ENCODE measurements at regions not wholly inside any gene's neighbourhood (a gene's known extent, or its start where the extent isn't known, plus 50 kb on each side); places are given as distances from the start of the nearest gene placed in this dataset.

DNA sequence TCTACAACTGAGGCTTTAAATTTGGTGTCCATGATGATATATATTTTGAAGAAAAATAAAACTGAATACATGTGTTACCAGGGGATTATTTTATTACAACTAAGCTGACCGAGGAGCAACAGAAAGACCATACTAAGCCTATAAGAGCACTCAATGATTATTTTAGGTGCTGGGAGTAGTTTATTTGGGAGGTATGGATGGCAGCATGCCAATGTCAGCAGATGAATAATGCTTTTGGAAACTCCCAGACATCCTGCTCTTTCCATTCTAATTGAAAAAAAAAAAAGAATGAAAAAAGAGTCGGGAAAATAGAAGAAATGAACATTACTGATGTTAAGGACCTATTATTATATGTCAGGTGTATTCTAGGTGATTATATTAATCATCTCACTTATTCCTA is 441.2 kb downstream of the BTG1 start:
- TF ChIP-seq, protein P1, sequence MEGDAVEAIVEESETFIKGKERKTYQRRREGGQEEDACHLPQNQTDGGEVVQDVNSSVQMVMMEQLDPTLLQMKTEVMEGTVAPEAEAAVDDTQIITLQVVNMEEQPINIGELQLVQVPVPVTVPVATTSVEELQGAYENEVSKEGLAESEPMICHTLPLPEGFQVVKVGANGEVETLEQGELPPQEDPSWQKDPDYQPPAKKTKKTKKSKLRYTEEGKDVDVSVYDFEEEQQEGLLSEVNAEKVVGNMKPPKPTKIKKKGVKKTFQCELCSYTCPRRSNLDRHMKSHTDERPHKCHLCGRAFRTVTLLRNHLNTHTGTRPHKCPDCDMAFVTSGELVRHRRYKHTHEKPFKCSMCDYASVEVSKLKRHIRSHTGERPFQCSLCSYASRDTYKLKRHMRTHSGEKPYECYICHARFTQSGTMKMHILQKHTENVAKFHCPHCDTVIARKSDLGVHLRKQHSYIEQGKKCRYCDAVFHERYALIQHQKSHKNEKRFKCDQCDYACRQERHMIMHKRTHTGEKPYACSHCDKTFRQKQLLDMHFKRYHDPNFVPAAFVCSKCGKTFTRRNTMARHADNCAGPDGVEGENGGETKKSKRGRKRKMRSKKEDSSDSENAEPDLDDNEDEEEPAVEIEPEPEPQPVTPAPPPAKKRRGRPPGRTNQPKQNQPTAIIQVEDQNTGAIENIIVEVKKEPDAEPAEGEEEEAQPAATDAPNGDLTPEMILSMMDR (conservative IDR thresholded peaks at IDR 0.05; ENCODE audit: low read depth, low read length), result no peak
- no peak for TF ChIP-seq EZH2 (IDR thresholded peaks at IDR 0.05; ENCODE audit: borderline replicate concordance, low read depth, low read length, poor library complexity, severe bottlenecking)

Measured in A673 (cell line).